ENCODE measurements at regions not wholly inside any gene's neighbourhood (a gene's known extent, or its start where the extent isn't known, plus 50 kb on each side); places are given as distances from the start of the nearest gene placed in this dataset.

- intact Hi-C loops (cut with micrococcal nuclease): no loop called here
- no peak for TF ChIP-seq CTCF (IDR thresholded peaks at IDR 0.05)
- Mint-ChIP-seq H3K36me3 (no peaks in the 10 kb centered on the region), H3K9me3 (peaks cover 0 to 3% of the 10 kb centered on the region in 2 donors), H3K4me1 (peaks cover 10 to 23% of the 10 kb centered on the region in 2 donors), H3K4me3 (no peak overlapping the region), H3K27ac (no peak overlapping the region), H3K27me3 (ENCODE audit: low read depth in 2 of 2) (peaks cover 8 to 14% of the 10 kb centered on the region in 2 donors)
- WGBS (ENCODE audit: insufficient coverage): 83% methylated on average over 23 of the region's 23 CpGs
- no peak overlapping the region for H3K27ac ChIP-seq (ENCODE audit: low read length)
- no peaks in the 10 kb centered on the region for H3K36me3 ChIP-seq (ENCODE audit: control insufficient read depth, insufficient read depth, low read length)
- no peaks in the 10 kb centered on the region for H3K27me3 ChIP-seq (ENCODE audit: control insufficient read depth, insufficient read depth, low read length)
- no peak for ATAC-seq
- peak in 1 of 2 donors; percentile 5 for DNase-seq
- no peak overlapping the region for H3K4me3 ChIP-seq (ENCODE audit: low read length)
- H3K9me3 ChIP-seq (ENCODE audit: control insufficient read depth, insufficient read depth, low read length): peaks cover 7% of the 10 kb centered on the region
- H3K4me1 ChIP-seq (ENCODE audit: control insufficient read depth, insufficient read depth, low read length): peaks cover 12% of the 10 kb centered on the region
Measured at GRCh38 chr6:170028629-170029345, 262.1 kb downstream of the DLL1 start.

GRCh38 chr6:170027647-170028043 is 263.2 kb downstream of the DLL1 start:
- H3K27ac Mint-ChIP-seq: no peak overlapping the region
- 94% methylated on average over 4 of the region's 4 CpGs for WGBS (ENCODE audit: insufficient coverage)
- no peak for TF ChIP-seq CTCF (IDR thresholded peaks at IDR 0.05)
- H3K4me1 Mint-ChIP-seq: peaks cover 10 to 17% of the 10 kb centered on the region in 2 donors
- H3K27ac ChIP-seq (ENCODE audit: low read length): no peak overlapping the region
- H3K4me3 ChIP-seq (ENCODE audit: low read length): no peak overlapping the region
- intact Hi-C loops (cut with micrococcal nuclease): no loop called here
- no peaks in the 10 kb centered on the region for H3K36me3 Mint-ChIP-seq
- H3K9me3 ChIP-seq (ENCODE audit: control insufficient read depth, insufficient read depth, low read length): no peaks in the 10 kb centered on the region
- ATAC-seq: no peak
- H3K27me3 ChIP-seq (ENCODE audit: control insufficient read depth, insufficient read depth, low read length): no peaks in the 10 kb centered on the region
- H3K27me3 Mint-ChIP-seq (ENCODE audit: low read depth in 2 of 2): peaks cover 9 to 10% of the 10 kb centered on the region in 2 donors
- no peak for DNase-seq
- no peaks in the 10 kb centered on the region for H3K9me3 Mint-ChIP-seq
- H3K4me1 ChIP-seq (ENCODE audit: control insufficient read depth, insufficient read depth, low read length): peaks cover 14% of the 10 kb centered on the region
- H3K36me3 ChIP-seq (ENCODE audit: control insufficient read depth, insufficient read depth, low read length): no peaks in the 10 kb centered on the region
- no peak overlapping the region for H3K4me3 Mint-ChIP-seq

- Histone ChIP-seq H3K9me3 (ENCODE audit: control insufficient read depth, insufficient read depth, low read length) (no peaks in the 10 kb centered on the region), H3K27ac (ENCODE audit: low read length) (no peak overlapping the region), H3K4me1 (ENCODE audit: control insufficient read depth, insufficient read depth, low read length) (peaks cover 20% of the 10 kb centered on the region), H3K4me3 (ENCODE audit: low read length) (no peak overlapping the region), H3K36me3 (ENCODE audit: control insufficient read depth, insufficient read depth, low read length) (no peaks in the 10 kb centered on the region), H3K27me3 (ENCODE audit: control insufficient read depth, insufficient read depth, low read length) (no peaks in the 10 kb centered on the region)
- intact Hi-C loops (cut with micrococcal nuclease): no loop called here
- ATAC-seq (no peak), DNase-seq (no peak)
- TF ChIP-seq CTCF (IDR thresholded peaks at IDR 0.05): no peak
- 85% methylated on average over 10 of the region's 13 CpGs for WGBS (ENCODE audit: insufficient coverage)
- peaks cover 10 to 17% of the 10 kb centered on the region in 2 donors for H3K4me1 Mint-ChIP-seq
- no peaks in the 10 kb centered on the region for H3K36me3 Mint-ChIP-seq
- no peaks in the 10 kb centered on the region for H3K9me3 Mint-ChIP-seq
- H3K4me3 Mint-ChIP-seq: no peak overlapping the region
- peaks cover 15% of the 10 kb centered on the region in 2 donors for H3K27me3 Mint-ChIP-seq (ENCODE audit: low read depth in 2 of 2)
- no peak overlapping the region for H3K27ac Mint-ChIP-seq
Measured at GRCh38 chr6:170026751-170027646, 263.9 kb downstream of the DLL1 start.

All from natural killer cell (primary cell).